Colonic mucosa (tissue), 4 donors: ENCODE measurements at regions not wholly inside any gene's neighbourhood (a gene's known extent, or its start where the extent isn't known, plus 50 kb on each side); places are given as distances from the start of the nearest gene placed in this dataset.

Experiments
- DNase-seq: peaks from one replicate; pipeline ENCODE4 v3.0.0-alpha.2; 2020
- H3K27ac ChIP-seq: fragments of 200-600 bp; one replicate; pipeline ENCODE4 v1.8.0; 2021
- H3K27me3 ChIP-seq: fragments of 200-600 bp; one replicate; pipeline ENCODE4 v1.8.0; 2021
- H3K36me3 ChIP-seq: fragments of 200-600 bp; one replicate; pipeline ENCODE4 v1.8.0; 2021
- H3K4me1 ChIP-seq: fragments of 200-600 bp; one replicate; pipeline ENCODE4 v1.8.0; 2021; ENCODE audit warnings: mild to moderate bottlenecking
- H3K4me3 ChIP-seq: fragments of 200-600 bp; one replicate; pipeline ENCODE4 v1.8.0; 2021
- H3K9ac ChIP-seq, 2 donors: one replicate each; pipeline ENCODE4 v1.7.0; 2013; ENCODE audit warnings: control low read depth in 2 of 2, low read depth in 2 of 2, low read length in 2 of 2
- H3K9me3 ChIP-seq: fragments of 200-600 bp; one replicate; pipeline ENCODE4 v1.8.0; 2021
- intact Hi-C: fragments of 100-400 bp; cut with DNase I; formaldehyde crosslinking; loops from one replicate; pipeline ENCODE4 v1.14.1; 2022
- TF ChIP-seq, protein P1 (sequence below): fragments of 200-600 bp; IDR thresholded peaks from one replicate; pipeline ENCODE4 v1.8.0; 2022; ENCODE audit warnings: antibody characterized with exemption, mild to moderate bottlenecking
- donor health status: healthy.
- donor health status: DM: no; HTN: no; CAD: no.
- donor health status: DM: no; HTN: no; CAD: no.

DNA sequence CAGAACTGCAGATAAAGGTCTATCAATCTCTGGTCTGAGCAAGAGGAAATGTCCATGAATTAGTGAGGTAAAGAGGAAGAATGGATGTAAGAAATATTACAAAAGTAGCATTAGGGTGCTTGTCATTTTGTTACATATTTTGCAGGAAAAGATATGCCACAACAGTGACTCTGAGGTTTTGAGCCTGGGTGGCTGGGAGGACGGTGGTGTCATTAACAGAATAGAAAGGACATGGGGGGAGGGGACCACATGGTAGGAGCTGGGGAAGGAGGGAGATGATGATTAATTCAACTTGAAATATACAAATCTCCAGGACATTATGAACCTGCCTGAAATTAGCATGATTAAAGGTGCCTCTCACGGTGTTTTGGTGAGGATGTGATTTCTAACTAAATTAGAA is 245.5 kb upstream of the MDFIC2 start:
- no peaks in the 10 kb centered on the region for H3K27me3 ChIP-seq
- no peak overlapping the region for H3K27ac ChIP-seq
- no peak for DNase-seq
- TF ChIP-seq, protein P1, sequence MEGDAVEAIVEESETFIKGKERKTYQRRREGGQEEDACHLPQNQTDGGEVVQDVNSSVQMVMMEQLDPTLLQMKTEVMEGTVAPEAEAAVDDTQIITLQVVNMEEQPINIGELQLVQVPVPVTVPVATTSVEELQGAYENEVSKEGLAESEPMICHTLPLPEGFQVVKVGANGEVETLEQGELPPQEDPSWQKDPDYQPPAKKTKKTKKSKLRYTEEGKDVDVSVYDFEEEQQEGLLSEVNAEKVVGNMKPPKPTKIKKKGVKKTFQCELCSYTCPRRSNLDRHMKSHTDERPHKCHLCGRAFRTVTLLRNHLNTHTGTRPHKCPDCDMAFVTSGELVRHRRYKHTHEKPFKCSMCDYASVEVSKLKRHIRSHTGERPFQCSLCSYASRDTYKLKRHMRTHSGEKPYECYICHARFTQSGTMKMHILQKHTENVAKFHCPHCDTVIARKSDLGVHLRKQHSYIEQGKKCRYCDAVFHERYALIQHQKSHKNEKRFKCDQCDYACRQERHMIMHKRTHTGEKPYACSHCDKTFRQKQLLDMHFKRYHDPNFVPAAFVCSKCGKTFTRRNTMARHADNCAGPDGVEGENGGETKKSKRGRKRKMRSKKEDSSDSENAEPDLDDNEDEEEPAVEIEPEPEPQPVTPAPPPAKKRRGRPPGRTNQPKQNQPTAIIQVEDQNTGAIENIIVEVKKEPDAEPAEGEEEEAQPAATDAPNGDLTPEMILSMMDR = no peak
- intact Hi-C loops = no loop called here
- H3K9me3 ChIP-seq = no peaks in the 10 kb centered on the region
- H3K36me3 ChIP-seq = no peaks in the 10 kb centered on the region
- no peak overlapping the region for H3K4me3 ChIP-seq
- no peaks in the 10 kb centered on the region for H3K4me1 ChIP-seq
- no peak overlapping the region for H3K9ac ChIP-seq

DNA sequence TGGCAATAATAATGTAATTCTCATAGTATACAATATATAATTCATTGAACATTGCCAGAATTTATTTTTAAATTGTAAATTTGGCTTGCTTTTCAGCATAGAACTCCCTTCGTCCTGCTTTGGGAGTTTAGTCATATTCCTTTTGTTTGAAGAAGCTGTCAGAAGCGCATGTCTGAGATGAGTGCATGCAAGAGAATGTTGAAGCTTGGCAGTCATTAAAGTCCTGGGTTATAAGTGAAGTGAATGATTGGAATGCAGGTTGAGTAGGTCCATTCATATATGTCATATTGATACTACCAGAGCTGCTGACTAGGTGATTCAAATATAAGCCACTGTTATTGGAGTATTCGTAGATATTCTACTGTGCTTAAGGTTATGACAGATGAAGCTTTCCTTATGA is 243.6 kb upstream of the MDFIC2 start:
- DNase-seq = no peak
- Histone ChIP-seq H3K9ac (no peak overlapping the region), H3K27me3 (no peaks in the 10 kb centered on the region), H3K36me3 (no peaks in the 10 kb centered on the region), H3K4me1 (no peaks in the 10 kb centered on the region), H3K27ac (no peak overlapping the region), H3K9me3 (no peaks in the 10 kb centered on the region), H3K4me3 (no peak overlapping the region)
- TF ChIP-seq, protein P1 = no peak
- intact Hi-C loops = no loop called here

DNA sequence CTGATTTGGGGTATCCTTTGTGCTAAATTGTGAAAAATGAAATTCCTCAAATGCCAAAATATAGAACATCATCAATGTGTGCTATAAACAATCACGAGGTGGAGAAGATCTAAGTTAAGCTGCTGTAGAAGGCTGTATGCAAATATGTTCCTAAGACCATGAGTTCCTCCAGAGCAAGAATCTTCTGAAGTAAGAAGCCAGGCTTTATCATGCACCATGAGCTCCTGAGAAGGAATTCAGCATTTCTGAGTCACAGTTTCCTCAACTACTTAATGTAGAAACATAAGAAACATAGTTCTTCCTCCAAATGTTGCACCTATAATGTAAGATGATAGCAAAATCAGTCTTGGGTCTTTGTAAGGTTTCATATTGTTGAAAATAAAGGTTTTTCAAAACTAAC is 241.7 kb upstream of the MDFIC2 start:
- intact Hi-C loops = no loop called here
- Histone ChIP-seq H3K27ac (no peak overlapping the region), H3K9ac (no peak overlapping the region), H3K9me3 (no peaks in the 10 kb centered on the region), H3K4me3 (no peak overlapping the region), H3K27me3 (no peaks in the 10 kb centered on the region), H3K36me3 (no peaks in the 10 kb centered on the region), H3K4me1 (no peaks in the 10 kb centered on the region)
- DNase-seq = no peak
- TF ChIP-seq, protein P1 = no peak

DNA sequence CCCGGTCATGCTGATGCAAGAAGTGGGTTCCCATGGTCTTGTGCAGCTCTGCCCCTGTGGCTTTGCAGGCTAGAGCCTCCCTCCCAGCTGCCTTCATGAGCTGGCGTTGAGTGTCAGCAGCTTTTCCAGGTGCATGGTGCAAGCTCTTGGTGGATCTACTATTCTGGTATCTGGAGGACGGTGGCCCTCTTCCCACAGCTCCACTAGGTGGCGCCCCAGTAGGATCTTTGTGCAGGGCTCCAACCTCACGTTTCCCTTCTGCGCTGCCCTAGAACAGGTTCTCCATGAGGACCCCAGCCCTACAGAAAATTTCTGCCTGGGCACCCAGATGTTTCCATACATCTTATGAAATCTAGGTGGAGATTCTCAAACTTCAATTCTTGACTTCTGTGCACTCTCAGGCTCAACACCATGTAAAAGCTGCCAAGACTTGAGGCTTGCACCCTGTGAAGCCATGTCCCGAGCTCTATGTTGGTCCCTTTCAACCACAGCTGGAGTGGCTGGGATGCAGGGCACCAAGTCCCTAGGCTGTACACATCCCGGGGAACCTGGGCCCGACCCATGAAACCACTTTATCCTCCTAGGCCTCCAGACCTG is 238.4 kb upstream of the MDFIC2 start:
- H3K9me3 ChIP-seq = no peaks in the 10 kb centered on the region
- H3K4me1 ChIP-seq = no peaks in the 10 kb centered on the region
- H3K27me3 ChIP-seq = no peaks in the 10 kb centered on the region
- H3K9ac ChIP-seq = no peak overlapping the region
- peak; percentile 77 for DNase-seq
- TF ChIP-seq, protein P1 = peak; percentile 78
- intact Hi-C loops = no loop called here
- H3K27ac ChIP-seq = no peak overlapping the region
- no peaks in the 10 kb centered on the region for H3K36me3 ChIP-seq
- H3K4me3 ChIP-seq = no peak overlapping the region

DNA sequence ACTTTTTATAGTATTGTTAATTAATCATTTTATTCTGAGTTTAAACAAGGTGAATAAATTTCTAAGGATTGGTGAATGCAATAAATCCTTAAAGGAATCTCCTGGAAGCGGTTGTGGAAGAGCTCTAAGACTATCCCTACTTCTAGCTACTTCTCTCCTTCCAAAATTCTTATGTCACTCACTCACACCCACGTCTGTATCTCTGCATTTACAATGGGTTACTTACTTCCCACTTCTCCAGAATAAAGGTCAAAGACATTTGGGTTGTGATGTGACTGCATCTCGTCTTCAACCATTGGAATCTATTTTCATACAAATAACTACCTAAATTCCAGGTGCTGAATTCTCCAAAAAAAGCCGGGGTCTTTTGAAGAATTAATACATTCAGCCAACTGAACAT is 234.2 kb upstream of the MDFIC2 start:
- no peak for DNase-seq
- intact Hi-C loops = loop anchor here (10.0 kb wide), 1 partner anchor 1048 kb away; no protein-coding TSS in a partner anchor
- H3K36me3 ChIP-seq = no peaks in the 10 kb centered on the region

More for the DNA sequence above, 234.2 kb upstream of the MDFIC2 start:
- H3K9ac ChIP-seq = no peak overlapping the region
- no peak overlapping the region for H3K4me3 ChIP-seq
- H3K4me1 ChIP-seq = no peaks in the 10 kb centered on the region
- TF ChIP-seq, protein P1 = no peak
- no peak overlapping the region for H3K27ac ChIP-seq
- no peaks in the 10 kb centered on the region for H3K9me3 ChIP-seq
- no peaks in the 10 kb centered on the region for H3K27me3 ChIP-seq
